MM.1S (cell line): ENCODE measurements at regions not wholly inside any gene's neighbourhood (a gene's known extent, or its start where the extent isn't known, plus 50 kb on each side); places are given as distances from the start of the nearest gene placed in this dataset.
"Not testable (repeated sequence)": the region's sequence is repeated elsewhere in the genome, so short reads cannot be mapped to it uniquely, and the experiment has no call there.

Experiments
- DNase-seq: peaks from one replicate; pipeline ENCODE4 v3.0.0-alpha.2; 2015
- H2AFZ ChIP-seq: fragments of 300-600 bp; sonication (generic); 2 replicates; pipeline ENCODE4 v1.6.0; 2016; ENCODE audit warnings: antibody characterized with exemption, low read length
- H3F3A ChIP-seq: fragments of 300-600 bp; sonication (generic); 2 replicates; pipeline ENCODE4 v1.6.1; 2016; ENCODE audit warnings: mild to moderate bottlenecking, antibody characterized with exemption, low read length, moderate library complexity, mixed read lengths; ENCODE audit not compliant: insufficient read depth
- H3K27ac ChIP-seq: fragments of 300-600 bp; sonication (generic); 2 replicates; pipeline ENCODE4 v1.5.1; 2016; ENCODE audit warnings: mild to moderate bottlenecking, low read length
- H3K27me3 ChIP-seq: fragments of 300-600 bp; sonication (generic); replicated peaks from 2 replicates; pipeline ENCODE4 v1.6.0; 2016; ENCODE audit warnings: low read length; ENCODE audit not compliant: insufficient read depth
- H3K36me3 ChIP-seq: fragments of 300-600 bp; sonication (generic); replicated peaks from 2 replicates; pipeline ENCODE4 v1.6.1; 2016; ENCODE audit warnings: mild to moderate bottlenecking, low read length, mixed read lengths; ENCODE audit not compliant: insufficient read depth
- H3K4me1 ChIP-seq: fragments of 300-600 bp; sonication (generic); 2 replicates; pipeline ENCODE4 v1.6.1; 2016; ENCODE audit warnings: low read length, mixed read lengths
- H3K4me2 ChIP-seq: fragments of 300-600 bp; sonication (generic); 2 replicates; pipeline ENCODE4 v1.6.0; 2016; ENCODE audit warnings: low read depth, low read length
- H3K4me3 ChIP-seq: fragments of 300-600 bp; sonication (generic); 2 replicates; pipeline ENCODE4 v1.5.1; 2016; ENCODE audit warnings: low read length, mixed read lengths
- H3K79me2 ChIP-seq: fragments of 300-600 bp; sonication (generic); 2 replicates; pipeline ENCODE4 v1.6.1; 2016; ENCODE audit warnings: mixed run types, low read length, mixed read lengths
- H3K9ac ChIP-seq: fragments of 300-600 bp; sonication (generic); 2 replicates; pipeline ENCODE4 v1.6.1; 2016; ENCODE audit warnings: low read length, mixed read lengths
- H3K9me2 ChIP-seq: fragments of 300-600 bp; sonication (generic); replicated peaks from 2 replicates; pipeline ENCODE4 v1.6.1; 2016; ENCODE audit warnings: mild to moderate bottlenecking, low read length, mixed read lengths; ENCODE audit not compliant: insufficient read depth
- H3K9me3 ChIP-seq: fragments of 300-600 bp; sonication (generic); replicated peaks from 2 replicates; pipeline ENCODE4 v1.6.1; 2016; ENCODE audit warnings: mild to moderate bottlenecking, low read length, mixed read lengths; ENCODE audit not compliant: insufficient read depth
- H4K20me1 ChIP-seq: fragments of 300-600 bp; sonication (generic); 2 replicates; pipeline ENCODE4 v1.6.1; 2016; ENCODE audit warnings: mild to moderate bottlenecking, low read length, moderate library complexity, mixed read lengths; ENCODE audit not compliant: insufficient read depth
- CTCF ChIP-seq: fragments of 300-600 bp; sonication (generic); IDR thresholded peaks from 2 replicates; pipeline ENCODE4 v1.5.1; 2016; ENCODE audit warnings: antibody characterized with exemption, low read length, mixed read lengths
- EZH2 ChIP-seq: fragments of 300-600 bp; sonication (generic); optimal IDR thresholded peaks from 2 replicates; pipeline ENCODE3; 2017; ENCODE audit warnings: low read depth, mild to moderate bottlenecking, antibody characterized with exemption, low read length, mixed read lengths
- EZH2phosphoT487 ChIP-seq: fragments of 300-600 bp; sonication (generic); IDR thresholded peaks from 2 replicates; pipeline ENCODE4 v1.6.1; 2018; ENCODE audit warnings: antibody characterized with exemption, low read length

- TF ChIP-seq CTCF: no peak
- no peak for TF ChIP-seq EZH2
- TF ChIP-seq EZH2phosphoT487: no peak
- Histone ChIP-seq H3K36me3 (no peaks in the 10 kb centered on the region), H2AFZ (no peak overlapping the region), H3K79me2 (no peaks in the 10 kb centered on the region), H3K9me3 (no peaks in the 10 kb centered on the region), H3K9me2 (no peaks in the 10 kb centered on the region), H3F3A (no peaks in the 10 kb centered on the region), H3K27ac (no peak overlapping the region), H3K4me3 (no peak overlapping the region), H3K9ac (no peak overlapping the region), H3K4me1 (peaks cover 7% of the 10 kb centered on the region; the same call in 1 of the 2 replicates), H3K4me2 (no peak overlapping the region), H4K20me1 (no peaks in the 10 kb centered on the region), H3K27me3 (no peaks in the 10 kb centered on the region)
- DNase-seq: no peak
These were observed 72.1 kb upstream of the HSPB3 start for GRCh38 chr5:54383225-54383901.

DNA sequence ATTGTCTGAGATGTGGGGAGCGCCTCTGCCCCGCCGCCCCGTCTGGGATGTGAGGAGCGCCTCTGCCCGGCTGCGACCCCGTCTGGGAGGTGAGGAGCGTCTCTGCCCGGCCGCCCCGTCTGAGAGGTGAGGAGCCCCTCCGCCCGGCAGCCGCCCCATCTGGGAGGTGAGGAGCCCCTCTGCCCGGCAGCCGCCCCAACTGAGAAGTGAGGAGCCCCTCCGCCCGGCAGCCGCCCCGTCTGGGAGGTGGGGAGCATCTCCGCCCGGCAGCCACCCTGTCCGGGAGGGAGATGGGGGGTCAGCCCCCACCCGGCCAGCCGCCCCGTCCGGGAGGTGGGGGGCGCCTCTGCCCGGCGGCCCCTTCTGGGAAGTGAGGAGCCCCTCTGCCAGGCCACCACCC is 70.9 kb upstream of the ARL15 start:
- H3K4me2 ChIP-seq, H3K4me1 ChIP-seq, H3K9me2 ChIP-seq, H3K4me3 ChIP-seq, H3K79me2 ChIP-seq, DNase-seq, H3K27ac ChIP-seq, H3F3A ChIP-seq, H3K9ac ChIP-seq, H3K36me3 ChIP-seq, H2AFZ ChIP-seq, H4K20me1 ChIP-seq, H3K9me3 ChIP-seq, H3K27me3 ChIP-seq: not testable (repeated sequence)

DNA sequence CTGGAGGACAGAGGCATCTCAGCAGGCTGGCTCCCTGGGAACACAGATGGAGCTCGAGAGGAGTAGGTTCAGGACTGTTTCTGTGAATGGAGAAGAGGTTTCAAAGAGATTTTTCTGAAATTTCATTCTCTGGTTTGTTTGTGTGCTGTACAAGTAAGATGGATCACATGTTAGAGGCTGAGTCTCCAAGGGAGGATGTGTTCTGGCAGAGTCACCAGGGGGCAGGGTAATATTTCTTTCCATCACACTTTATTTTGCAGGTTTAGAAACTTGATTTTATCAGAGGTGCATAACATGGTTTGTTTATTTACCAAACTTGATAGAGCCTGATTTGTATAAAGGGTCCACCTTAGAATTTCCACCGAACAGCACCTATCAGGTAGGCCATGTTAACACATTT is 69.2 kb upstream of the ARL15 start:
- Histone ChIP-seq H3K27me3 (no peaks in the 10 kb centered on the region), H3K36me3 (no peaks in the 10 kb centered on the region), H3K4me2 (no peak overlapping the region), H3F3A (no peaks in the 10 kb centered on the region), H3K9me3 (no peaks in the 10 kb centered on the region), H3K9ac (no peak overlapping the region), H3K4me3 (no peak overlapping the region), H2AFZ (no peak overlapping the region), H4K20me1 (no peaks in the 10 kb centered on the region), H3K79me2 (no peaks in the 10 kb centered on the region), H3K9me2 (no peaks in the 10 kb centered on the region), H3K4me1 (no peaks in the 10 kb centered on the region), H3K27ac (no peak overlapping the region)
- DNase-seq: no peak
- TF ChIP-seq EZH2phosphoT487: no peak
- TF ChIP-seq EZH2: no peak
- TF ChIP-seq CTCF: no peak

DNA sequence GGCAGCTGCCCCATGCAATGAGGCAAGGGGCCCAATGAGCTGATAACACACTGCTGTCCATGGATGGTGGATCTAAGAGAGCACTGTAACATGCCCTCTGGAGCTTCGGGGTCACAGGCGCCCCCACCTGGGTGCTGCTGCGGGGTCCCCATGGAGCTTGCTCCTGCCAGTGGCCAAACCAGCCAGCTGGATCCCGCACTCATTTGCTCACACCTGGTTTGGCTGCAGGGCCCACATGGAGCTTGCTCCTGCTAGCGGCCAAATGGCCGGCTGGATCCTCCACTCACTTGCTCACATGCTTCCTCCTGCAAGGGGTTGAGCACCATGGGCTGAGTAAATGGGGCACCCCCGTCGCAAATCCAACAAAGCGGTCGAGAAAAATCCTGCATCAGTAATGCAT is 68.3 kb upstream of the ARL15 start:
- Histone ChIP-seq H3K9ac (no peak overlapping the region), H2AFZ (no peak overlapping the region), H3K9me2 (no peaks in the 10 kb centered on the region), H4K20me1 (no peaks in the 10 kb centered on the region), H3K4me3 (no peak overlapping the region), H3K9me3 (no peaks in the 10 kb centered on the region), H3K4me1 (no peaks in the 10 kb centered on the region), H3K4me2 (no peak overlapping the region), H3K27ac (no peak overlapping the region), H3F3A (no peaks in the 10 kb centered on the region), H3K79me2 (no peaks in the 10 kb centered on the region), H3K36me3 (no peaks in the 10 kb centered on the region), H3K27me3 (no peaks in the 10 kb centered on the region)
- no peak for TF ChIP-seq EZH2
- no peak for TF ChIP-seq EZH2phosphoT487
- no peak for TF ChIP-seq CTCF
- DNase-seq: no peak

GRCh38 chr5:54377339-54377738 is 67.0 kb upstream of the ARL15 start:
- not testable (repeated sequence) for H3K79me2 ChIP-seq

More at GRCh38 chr5:54377339-54377738, 67.0 kb upstream of the ARL15 start:
- not testable (repeated sequence) for H3K27ac ChIP-seq, H4K20me1 ChIP-seq, H3K4me3 ChIP-seq, H3K4me1 ChIP-seq, H2AFZ ChIP-seq, H3K9ac ChIP-seq, H3F3A ChIP-seq, H3K9me2 ChIP-seq, H3K27me3 ChIP-seq, H3K4me2 ChIP-seq, DNase-seq, H3K36me3 ChIP-seq, H3K9me3 ChIP-seq
